Stimulated activated CD4-positive, alpha-beta T cell treated with anti-CD3 and anti-CD28 coated beads, Interleukin-1b, Interleukin-23, amount 100 ng/mL, for 48 hours (primary cell): ENCODE measurements at regions not wholly inside any gene's neighbourhood (a gene's known extent, or its start where the extent isn't known, plus 50 kb on each side); places are given as distances from the start of the nearest gene placed in this dataset.

Source experiments
- DNase-seq: peaks from one replicate; pipeline ENCODE4 v3.0.0-alpha.2; 2020

DNA sequence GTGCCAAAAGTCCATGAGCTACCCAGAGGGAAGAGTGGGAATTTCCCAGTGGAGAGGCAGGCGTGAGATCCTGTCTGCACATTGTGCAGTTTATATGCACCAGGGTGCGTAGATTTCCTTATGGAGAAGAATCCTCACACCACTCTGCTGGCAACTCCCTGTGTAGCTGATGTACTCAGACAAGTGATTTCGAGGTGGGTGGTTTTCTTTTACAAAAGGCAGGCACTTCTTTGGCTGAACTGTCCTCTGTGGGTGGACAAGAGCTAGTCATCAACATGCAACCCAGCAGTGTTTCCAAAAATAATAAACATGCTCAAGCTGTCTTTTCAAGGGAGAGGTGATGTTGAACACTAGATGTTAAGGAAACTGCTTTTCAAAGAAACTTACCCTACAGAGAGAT is 121.7 kb upstream of the NXT1 start:
- DNase-seq = no peak

DNA sequence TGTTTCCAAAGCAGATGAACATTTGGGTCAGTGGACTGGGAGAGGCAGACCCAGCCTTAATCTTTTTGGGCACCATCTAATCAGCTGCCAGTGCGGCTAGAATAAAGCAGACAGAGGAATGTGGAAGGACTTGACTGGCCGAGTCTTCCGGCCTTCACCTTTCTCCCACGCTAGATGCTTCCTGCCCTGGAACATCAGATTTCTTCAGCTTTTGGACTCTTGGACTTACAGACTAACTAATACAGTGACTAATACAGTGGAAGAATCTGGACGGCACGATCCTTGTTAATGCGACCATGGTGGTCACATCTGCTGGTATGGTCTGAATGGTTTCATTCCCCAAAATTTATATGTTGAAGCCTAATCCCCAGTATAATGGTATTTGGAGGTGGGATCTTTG is 122.6 kb upstream of the NXT1 start:
- no peak for DNase-seq

DNA sequence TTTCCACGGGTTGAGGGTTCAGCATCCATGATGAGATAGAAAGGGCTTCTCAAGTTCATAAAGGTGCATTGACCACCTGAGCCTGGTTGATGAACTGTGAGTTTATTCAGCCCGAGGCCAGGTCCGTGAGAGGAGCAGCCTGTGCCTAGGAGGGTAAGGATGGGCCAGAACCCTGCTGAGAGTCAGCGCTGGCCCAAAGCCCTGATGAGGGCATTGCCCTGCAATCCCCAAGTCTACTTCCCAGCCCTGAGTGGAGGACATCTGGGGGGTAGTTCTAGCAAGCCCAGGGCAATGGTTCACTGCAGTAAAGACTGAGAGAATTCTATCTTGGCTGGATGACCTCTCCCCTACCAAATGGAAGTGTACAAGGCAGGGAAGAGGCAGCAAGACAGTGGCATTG is 123.3 kb upstream of the NXT1 start:
- DNase-seq = no peak

DNA sequence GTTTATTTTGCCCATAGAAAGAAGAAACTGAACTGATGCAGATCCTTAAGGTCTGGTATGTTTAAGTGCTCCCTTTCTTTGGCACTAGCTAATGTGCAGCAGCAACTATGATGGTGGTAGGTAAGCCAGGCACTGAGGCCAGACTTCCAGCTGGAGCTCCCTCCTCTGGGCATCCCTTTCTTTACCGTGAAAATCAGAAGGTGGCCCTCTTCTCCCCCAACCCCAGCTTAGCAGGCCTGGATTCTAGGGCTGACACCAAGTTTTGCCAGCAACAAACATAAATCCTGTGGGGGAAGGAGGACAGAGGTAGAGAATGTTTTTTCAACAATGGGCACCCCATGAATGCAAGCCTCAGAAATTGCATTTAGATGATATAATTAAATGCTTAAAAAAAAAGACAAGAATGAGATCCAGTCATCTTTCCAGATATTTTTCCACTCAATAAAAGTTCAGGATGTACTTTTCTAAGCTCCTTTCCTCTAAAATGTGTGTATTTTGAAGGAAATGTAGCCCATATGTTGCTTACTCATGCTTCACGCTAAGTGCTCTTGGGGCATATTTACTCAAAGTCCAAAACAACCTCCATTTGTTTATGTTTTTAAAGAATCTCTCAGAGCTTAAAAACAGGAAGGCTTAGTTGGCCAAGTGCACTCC is 123.9 kb upstream of the NXT1 start:
- no peak for DNase-seq

DNA sequence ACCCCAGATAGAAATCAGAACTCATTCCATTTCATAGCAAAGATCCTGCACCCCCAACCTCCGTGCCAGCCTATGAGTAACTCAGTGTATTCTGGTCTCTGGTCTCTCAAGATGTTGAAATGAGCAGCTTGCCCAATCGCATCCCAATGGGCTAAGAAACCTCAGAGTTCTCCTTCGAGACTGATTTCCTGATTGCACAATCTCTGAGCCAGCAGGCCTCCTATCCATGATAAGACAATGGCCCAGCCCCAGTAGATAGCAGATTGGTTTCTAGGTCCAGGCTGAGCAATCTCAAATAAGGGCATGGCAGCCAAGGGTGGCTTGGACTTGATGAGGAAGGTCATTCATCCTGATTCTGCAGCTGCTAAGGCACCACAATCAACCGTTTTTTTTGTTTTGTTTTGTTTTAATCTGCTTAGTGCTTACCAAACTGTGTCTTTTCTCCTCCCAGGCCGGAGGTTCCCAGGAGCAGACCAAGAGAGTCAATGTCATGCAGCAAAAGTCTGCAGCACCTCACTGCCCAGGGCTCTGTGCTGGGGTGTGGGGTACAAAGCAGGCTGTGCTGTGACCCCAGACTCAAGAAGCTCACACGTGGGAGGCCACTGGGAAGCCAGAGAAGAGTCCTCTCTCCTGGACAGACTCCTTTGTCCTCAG is 125.1 kb upstream of the NXT1 start:
- DNase-seq = no peak

DNA sequence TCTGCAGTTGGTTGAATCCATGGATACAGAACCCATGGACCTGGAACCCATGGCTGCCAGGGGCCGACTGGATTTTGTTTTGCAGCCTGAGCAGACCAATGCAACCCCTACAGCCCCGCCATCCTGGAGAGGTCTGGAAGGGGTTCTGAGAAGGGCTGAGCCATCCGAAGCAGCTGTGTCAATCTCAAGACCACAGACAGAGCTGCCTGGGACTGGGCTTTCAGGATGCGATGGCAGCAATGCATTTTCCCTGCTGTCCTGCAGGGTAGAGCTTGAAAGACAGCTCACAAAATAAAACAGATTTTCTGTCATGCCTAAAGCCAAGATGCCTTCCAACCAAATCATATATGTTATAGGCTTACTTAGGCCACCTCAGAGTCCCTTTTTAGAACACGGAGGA is 125.8 kb upstream of the NXT1 start:
- no peak for DNase-seq

DNA sequence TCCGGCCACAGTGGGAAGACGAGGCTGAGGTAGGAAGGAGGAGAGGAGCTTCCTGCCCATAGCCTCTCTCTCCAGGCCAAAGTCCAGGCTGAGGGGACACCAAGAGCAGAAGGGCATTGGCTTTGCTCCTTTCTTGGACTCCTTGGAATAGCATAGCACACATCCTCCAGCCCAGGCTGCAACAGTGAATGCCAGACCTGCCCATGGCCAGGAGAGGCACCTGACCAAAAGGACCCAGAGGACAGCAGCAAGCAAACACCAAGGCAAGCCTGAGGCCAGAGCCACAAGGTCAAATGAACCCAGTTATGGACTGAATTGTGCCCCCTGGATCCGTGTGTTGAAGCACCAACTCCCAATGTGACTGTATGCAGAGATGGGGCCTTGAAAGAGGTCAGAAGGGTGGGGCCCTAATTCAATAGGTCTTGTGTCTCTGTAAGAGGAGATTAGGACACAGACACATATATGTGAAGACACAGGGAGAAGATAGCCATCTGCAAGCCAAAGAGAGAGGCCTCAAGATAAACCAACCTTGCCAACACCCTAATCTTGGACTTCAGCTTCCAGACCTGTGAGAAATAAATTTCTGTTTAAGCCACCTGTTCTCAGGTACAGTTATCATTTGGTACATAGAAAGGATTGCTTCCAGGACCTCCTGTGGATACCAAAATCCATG is 126.5 kb upstream of the NXT1 start:
- no peak for DNase-seq

DNA sequence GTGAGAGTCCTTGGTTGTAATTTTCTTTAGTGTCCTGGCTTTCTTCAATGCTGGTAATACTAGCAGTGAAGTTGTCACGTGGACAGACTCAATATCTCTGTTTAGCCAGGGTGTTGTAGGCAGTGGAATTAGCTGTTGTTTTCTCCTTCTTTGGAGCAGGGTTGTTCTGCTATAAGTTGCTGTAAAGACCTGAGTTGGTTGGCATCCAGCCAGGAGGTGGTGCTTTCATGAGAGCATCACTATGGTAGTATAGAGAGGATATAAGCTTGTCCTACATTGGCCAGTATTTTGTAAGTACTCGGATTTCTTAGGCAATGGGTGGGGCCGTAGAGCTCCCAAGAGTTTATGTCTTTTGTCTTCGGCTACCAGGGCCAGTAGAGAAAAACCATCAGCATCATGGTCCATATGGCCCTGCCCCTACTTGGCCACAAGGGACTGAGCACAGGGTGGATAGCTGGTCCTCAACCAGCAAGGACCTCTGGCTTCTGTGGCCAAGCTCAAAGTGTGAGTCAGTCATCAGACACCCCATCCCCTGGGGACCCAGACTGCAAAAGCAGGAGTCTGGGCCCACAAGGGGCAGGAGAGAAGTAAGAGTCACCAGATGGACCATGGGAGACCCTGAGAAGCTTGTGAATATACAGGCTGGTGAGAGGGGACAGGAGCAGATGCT is 127.9 kb upstream of the NXT1 start:
- DNase-seq = no peak

DNA sequence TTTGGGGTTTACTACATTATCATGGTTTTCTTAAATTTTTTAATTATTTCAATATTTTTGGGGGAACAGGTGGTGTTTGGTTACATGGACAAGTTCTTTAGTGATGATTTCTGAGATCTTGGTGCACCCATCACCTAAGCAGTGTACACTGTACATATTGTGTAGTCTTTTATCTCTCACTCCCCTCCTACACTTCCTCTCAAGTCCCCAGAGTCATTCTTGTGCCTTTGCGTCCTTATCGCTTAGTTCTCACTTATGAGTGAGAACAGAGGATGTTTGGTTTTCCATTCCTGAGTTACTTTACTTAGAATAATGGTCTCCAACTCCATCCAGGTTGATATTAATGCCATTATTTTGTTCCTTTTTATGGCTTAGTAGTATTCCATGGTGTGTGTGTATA is 130.9 kb upstream of the CD93 start:
- DNase-seq = no peak

DNA sequence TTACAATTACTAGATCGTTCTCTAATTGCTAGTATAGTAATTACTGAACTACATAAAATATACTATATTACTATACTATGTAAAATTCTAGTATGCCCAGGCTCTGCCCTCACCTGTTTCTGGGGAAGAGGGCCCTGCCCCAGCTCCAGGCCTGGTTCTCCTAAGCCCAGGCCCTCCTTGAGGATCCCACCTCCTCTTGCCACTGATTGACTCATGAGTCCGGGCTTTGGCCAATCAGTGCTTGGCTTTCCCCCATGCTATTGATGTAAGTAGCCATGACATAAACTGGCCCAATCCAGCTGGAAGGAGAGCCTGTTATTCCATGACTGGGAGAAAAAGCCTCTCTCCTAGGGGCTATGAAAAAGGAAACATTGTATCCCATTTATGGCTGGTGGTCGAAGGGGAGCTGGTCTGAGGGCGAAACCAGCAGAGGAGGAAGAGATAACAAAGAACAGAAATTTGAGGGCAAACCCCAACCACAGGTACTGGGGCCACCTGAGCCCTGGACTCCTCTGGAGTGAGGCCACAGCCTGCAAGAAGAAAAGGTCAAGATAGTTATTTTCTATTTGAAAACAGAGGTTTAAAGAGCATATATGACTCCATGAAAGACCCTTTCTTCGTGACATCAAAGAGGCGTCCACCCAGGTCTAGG is 129.3 kb upstream of the CD93 start:
- DNase-seq = no peak

DNA sequence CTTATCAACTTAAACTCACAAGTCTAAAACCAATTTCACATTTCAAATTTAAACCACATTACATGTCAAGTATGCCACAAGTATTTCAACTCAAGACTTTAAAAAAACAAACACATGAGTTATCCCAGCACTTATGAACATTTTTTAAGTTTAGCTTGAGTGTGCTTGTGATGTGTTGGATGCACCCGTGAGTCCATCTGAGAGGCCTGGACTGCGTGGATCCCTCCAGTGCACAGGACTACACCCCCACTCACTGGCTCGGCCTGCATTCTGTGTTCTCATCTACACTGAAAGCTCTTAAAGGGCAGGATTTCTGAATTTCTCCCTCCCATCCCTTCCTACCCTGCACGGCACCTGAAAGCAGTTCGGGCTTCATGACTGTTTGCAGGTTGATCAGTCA is 128.8 kb upstream of the CD93 start:
- DNase-seq = no peak

DNA sequence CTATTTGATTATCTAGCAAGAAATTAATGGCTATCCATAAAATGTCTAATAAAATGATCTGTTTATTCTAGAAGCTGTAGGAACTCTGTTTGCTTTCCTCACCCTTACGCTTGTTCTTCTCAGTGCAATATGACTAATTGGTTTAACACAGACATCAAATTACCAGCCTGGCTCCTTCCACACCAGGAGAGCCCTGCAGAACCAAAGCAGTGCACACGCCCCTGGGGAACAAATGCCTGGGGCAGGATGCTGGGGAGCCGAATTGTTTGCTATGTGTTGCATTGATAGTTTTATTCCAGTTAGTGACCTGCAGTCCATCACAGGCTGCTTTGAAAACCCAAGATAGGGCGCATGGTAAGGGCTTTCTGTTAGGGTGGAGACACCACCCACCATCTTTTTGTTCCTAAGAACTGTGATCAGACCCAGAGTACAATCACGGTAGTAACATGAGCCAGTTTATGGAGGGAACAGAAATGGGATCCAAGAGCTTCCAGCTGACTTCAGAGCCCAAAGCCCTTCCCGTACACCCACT is 126.4 kb upstream of the CD93 start:
- DNase-seq = no peak

DNA sequence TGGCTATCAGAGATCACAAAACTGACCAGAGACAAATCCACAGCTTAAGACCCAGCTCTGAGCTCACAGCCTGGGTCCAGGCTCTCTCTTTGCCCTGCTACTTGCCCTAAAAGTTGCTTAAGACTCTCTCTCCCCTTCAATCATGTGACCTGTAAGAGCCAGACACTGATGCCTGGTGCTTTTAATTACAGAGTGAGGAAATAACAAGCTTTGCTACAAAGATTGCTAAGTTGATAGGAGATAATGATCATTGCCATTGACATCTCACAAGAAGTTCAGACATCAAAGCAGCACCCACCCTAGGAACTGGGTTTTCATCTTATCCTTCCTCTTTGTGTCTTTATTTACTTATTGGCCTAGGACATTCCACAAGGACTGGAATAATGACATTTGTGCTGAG is 125.9 kb upstream of the CD93 start:
- DNase-seq = no peak

DNA sequence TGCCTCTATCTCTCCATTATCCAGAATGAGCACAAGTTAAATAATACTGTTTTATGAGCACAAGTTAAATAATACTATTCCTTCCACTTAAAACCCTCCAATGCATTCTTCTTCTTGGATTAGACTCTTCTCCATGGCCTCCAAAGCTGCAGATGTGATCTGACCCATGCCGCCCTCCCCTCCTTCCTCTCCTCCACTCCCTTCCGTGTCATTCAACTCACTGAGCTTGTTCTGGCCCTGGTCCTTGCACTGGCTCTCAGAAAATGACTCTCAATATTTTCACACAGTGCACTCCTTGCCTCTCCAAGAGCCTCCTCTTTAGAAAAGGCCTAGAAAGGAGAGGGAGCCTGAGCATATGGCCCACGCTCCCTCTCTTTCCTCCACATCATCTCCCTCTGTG is 125.0 kb upstream of the CD93 start:
- DNase-seq = no peak

DNA sequence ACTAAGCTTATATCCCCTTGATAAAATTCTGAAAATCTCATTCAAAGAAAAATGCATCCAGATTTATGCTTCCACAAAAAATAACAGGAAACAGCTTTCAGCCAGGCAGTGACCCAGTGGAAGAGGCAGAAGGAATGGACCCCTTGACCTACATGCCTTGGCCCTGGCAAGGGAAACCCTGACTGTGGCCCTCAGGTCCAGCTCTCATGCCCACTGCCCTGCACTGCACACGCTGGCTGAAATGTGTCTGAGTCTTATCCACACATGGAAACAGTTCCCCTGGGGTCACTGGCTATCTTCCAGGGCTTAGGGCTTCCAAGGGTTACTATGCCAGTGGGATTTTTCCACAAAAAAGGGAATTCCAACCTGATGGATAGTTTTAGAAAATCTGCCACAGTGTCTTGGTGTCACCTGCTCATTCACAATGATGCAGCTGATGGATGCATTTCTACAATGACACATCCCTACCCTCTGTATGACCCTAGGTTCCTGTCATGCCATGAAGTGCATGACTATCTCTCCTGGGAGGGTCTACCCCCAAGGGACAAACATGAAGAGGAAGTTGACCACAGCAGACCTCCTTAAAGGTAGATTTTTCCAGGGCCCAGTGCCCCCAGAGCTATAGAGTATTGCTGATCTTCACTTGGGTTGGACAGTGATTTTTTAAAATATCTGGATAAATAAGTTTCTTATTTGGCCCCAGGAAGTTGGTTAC is 121.9 kb upstream of the CD93 start:
- DNase-seq = no peak

DNA sequence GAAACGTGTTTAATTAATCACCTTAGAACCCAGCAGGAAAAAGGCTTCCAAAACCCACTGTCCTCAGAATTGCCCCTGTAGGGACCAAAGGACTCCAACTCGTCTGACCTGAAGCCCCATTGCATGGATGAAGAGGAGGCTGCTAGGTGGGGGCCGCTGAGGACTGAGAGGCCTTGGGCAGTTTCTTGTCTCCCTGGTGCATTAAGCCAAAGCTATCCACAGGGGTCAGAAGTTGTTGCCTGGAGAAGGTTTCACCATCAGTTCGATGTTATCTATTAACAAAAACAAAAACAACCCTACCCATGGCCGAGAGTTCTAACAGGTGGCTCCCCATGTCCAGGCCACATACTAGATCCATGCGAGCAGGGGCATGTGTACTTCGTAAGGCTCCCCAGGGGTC is 120.9 kb upstream of the CD93 start:
- DNase-seq = no peak

DNA sequence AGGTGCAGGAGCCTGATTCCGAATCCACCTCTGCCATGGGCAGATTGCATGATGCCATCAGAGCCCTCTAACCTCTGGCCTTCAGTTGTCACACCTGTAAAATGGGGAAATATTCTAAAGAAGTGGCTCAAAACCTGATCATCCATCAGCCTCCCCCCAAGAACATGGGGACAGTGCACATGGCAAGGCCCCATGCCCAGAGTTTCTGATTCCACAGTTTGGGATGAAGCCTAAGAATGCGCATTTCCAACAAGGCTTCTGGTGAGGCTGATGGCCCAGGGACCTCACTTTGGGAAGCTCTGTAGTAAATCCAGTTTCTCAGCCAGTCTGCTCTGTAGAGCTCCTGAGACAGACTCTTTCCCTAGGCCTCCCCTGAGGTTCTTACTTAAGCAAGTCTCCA is 119.9 kb upstream of the CD93 start:
- DNase-seq = no peak

DNA sequence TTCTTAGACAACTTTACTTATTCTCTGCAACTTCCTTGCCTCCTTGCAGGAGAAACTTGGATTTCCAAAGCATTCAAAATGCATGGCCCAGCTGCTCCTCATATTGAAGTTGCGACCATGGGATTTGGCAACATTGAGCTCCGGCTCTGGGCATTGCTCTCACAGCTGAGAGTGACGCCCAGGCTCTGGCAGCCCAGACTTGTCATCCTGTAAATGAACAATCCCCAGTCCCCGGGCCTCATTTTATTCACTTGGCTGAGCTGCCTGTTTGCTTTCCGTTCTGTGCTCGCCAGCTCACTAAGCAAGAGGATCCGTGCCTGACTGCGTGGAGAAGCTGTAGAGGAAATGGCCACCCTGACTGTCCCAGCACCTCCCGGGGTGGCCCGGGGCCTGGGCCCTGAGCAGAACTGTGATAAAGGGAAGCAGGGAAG is 119.5 kb upstream of the CD93 start:
- no peak for DNase-seq

DNA sequence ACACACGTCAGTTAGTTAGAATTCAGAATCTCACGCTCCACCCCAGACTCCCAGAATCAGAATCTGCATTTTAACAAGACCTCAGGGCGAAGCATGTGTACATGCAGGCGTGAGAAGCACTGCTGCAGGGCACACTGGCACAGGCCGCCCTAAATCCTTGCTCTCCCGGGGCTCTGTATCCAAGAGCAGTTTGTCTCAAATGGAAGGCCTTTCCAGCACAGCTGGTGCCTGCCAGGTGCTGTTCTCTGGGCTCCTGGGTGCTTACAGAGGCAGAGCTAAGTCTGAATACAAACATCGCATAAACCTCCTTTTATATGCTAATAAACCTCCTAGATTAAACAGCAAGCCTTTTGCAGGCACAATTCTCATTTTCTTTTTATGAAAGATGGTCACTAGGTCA is 119.1 kb upstream of the CD93 start:
- DNase-seq = no peak

DNA sequence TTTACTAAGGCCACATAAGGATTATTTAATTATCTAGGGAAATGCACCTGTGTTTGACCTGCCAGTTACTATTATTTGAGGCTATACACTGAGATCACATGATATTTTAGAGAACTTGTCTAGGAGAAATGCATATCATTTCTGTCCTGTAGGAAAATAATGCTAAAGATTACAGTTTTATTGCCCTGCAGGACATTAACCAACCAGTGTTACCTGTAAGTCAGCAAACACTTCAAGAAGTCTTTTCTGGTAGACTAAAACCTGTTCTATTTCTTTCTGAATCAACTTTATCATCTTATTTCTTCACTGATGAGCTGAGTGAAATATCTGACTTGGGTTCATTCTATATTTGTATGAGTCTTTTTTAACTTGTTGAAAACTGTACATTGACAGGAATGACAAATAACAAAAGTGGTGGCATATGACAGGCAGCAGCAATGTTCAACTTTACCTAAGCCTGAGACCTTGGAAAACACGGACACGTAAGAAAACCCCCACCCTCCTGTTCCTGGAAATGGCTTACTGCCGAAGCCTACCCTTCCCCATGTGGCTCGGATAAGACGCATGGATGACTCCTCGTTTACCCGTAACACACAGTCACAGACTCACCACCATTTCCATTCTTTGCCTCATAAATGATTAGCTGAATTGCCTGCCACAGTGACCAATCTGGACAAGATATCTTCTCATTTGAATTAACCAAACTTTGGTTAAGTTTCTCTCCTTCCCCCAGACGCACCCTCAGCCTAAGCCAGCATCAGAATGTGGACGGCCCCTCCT is 118.0 kb upstream of the CD93 start:
- no peak for DNase-seq

DNA sequence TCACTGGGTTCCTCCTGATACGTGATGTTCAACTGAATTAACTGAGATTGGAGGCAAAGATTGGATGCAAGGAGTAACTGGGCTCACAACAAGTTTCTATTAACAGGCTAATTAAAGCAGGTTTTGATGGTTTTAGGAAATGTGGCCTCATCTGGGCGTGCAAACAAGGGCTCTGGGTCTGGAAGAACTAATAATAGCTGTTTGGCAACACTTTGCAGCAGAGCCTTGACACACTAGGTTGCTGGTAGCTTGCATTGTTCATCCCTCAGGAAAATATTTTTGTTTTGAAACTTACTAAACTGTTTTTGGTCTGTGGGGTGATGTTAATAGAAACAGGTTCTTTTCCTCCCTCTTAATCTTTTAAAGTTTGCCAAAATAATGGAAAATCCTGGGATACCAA is 117.2 kb upstream of the CD93 start:
- no peak for DNase-seq

DNA sequence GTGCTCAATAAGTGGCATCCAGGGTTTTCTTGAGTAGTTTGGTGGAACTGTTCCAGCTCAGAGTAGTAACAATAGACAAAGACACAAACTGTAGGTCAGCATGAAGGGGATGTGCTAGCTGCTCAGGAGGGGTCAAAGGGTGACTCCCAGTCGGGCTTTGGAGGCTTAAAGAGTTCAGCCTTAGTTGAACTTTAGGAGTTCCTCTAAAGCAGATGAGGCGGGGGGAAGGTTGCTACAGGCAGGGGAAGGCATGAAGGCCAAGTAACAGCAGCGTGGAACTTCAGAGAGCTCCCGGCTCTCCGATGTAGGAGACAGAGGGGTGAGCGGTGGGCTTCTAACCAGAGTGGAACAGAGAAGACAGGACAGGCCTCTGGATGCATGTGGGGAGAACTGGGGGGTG is 115.5 kb upstream of the CD93 start:
- DNase-seq = no peak
